Fibroblast of skin of scalp (primary cell): ENCODE measurements at regions not wholly inside any gene's neighbourhood (a gene's known extent, or its start where the extent isn't known, plus 50 kb on each side); places are given as distances from the start of the nearest gene placed in this dataset.
"Not testable (repeated sequence)": the region's sequence is repeated elsewhere in the genome, so short reads cannot be mapped to it uniquely, and the experiment has no call there.

ENCODE experiments used
- DNase-seq: peaks from one replicate; pipeline ENCODE4 v3.0.0-alpha.2; 2013

DNA sequence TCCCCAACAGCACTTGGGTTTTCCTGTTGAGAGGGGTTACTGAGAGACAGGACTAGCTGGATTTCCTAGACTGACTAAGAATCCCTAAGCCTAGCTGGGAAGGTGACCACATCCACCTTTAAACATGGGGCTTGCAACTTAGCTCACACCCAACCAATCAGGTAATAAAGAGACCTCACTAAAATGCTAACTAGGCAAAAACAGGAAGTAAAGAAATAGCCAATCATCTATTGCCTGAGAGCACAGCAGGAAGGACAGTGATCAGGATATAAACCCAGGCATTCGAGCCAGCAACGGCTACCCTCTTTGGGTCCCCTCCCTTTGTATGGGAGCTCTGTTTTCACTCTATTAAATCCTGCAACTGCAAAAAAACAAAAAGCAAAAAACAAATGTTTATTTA lies 144.7 kb upstream of the ATP5MC3 start:
- DNase-seq, result not testable (repeated sequence)

- no peak for DNase-seq
Measured at GRCh38 chr2:175323162-175323561, 141.7 kb upstream of the ATP5MC3 start.

GRCh38 chr2:175318542-175318941 lies 137.0 kb upstream of the ATP5MC3 start:
- no peak for DNase-seq

DNA sequence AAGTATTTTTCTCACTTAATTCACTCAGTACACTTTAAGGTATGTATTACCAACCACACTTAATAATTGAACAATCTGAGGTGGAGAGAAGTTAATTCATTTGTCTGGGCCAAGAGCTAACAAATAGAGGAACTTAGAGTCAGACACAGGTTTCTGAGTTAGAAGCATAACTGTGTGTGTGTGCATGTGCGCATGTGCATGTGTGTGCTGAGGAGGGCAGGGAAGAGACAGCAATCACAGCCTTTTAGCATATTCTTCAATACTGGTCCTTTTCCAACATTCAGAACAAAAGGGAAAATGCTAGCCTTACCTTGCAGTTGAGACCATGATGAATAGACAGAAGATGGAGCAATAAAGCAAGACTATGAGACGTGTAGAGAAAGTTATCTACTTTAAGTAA lies 136.2 kb upstream of the ATP5MC3 start:
- DNase-seq, result no peak

- DNase-seq, result no peak
Measured at GRCh38 chr2:175312137-175312536, 130.6 kb upstream of the ATP5MC3 start.

- DNase-seq, result no peak
Measured at GRCh38 chr2:175310813-175311504, 129.4 kb upstream of the ATP5MC3 start.

GRCh38 chr2:175309799-175310198 lies 128.3 kb upstream of the ATP5MC3 start:
- peak; percentile 6 for DNase-seq

GRCh38 chr2:175308005-175308404 lies 126.5 kb upstream of the ATP5MC3 start:
- DNase-seq, result no peak

- DNase-seq, result no peak
Measured at GRCh38 chr2:175304541-175304940, 123.0 kb upstream of the ATP5MC3 start.

- DNase-seq, result no peak
Measured at GRCh38 chr2:175293776-175294175, 112.3 kb upstream of the ATP5MC3 start.

DNA sequence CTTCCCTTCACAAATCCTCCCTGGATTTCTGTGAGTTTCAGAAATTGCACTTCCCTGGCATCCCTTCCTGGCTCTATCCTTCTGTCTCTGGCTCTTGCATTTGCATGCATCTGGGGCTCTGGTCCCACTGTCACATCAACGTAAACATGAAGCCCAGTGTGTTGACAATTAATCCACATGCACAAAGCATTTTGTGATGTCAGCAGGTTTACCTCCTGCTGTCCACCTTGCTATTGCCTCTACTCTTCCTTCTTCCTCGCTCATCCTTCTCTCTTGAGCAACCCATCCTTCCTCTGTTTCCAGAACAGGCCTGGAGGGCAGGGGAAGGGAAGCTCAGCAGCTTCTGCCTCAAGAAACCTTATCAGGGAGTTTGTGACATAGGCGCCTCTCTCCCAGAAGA lies 111.7 kb upstream of the ATP5MC3 start:
- no peak for DNase-seq

- no peak for DNase-seq
Measured at GRCh38 chr2:175282886-175283285, 101.4 kb upstream of the ATP5MC3 start.

- peak; percentile 44 for DNase-seq
Measured at GRCh38 chr2:175282300-175282699, 100.8 kb upstream of the ATP5MC3 start.

GRCh38 chr2:175277772-175278171 lies 96.3 kb upstream of the ATP5MC3 start:
- DNase-seq, result no peak

DNA sequence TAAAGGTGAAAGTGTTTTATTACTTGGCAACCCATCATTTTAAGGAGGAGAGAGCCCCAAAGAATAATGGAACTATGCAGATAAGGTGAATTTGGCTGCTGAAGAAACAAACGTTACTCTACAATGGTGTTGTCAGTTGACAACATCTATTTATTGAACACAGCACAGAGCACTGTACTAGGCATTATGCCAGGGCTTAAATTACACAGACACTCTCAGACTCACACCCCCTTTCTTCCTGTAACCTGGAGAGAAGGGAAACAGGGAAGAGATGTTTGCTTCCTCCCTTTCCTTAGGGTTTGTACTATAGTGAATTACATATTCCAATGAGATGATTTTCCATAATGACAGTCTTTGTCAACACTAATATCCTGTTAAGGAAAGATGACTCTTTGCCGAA lies 94.0 kb upstream of the ATP5MC3 start:
- DNase-seq, result no peak

- no peak for DNase-seq
Measured at GRCh38 chr2:175259164-175259563, 77.7 kb upstream of the ATP5MC3 start.

DNA sequence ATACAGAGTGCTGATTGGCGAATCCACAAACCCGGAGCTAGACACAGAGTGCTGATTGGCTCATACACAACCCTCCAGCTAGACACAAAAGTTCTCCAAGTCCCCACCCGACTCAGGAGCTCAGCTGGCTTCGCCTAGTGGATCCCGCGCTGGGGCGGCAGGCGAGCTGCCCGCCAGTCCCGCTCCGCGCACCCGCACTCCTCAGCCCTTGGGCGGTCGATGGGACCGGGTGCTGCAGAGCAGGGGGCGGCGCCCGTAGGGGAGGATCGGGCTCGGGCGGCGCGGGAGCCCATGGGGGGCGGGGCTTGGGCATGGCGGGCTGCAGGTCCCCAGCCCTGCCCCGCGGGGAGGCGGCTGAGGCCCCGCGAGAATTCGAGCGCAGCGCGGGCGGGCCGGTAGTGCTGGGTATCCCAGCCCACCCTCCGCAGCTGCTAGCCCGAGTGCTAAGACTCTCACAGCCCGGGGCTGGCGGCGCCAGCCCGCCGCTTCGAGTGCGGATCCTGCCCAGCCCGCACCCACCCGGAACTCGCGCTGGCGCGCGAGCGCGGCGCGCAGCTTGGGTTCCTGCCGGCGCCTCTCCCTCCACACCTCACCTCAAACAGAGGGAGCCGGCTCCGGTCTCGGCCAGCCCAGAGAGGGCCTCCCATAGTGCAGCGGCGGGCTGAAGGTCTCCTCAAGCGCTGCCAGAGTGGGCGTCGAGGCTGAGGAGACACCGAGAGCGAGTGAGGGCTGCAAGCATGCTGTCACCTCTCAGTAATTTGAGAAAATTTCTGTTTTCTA lies 75.5 kb upstream of the ATP5MC3 start:
- DNase-seq, result no peak

- DNase-seq, result not testable (repeated sequence)
Measured at GRCh38 chr2:175256391-175256790, 74.9 kb upstream of the ATP5MC3 start.

DNA sequence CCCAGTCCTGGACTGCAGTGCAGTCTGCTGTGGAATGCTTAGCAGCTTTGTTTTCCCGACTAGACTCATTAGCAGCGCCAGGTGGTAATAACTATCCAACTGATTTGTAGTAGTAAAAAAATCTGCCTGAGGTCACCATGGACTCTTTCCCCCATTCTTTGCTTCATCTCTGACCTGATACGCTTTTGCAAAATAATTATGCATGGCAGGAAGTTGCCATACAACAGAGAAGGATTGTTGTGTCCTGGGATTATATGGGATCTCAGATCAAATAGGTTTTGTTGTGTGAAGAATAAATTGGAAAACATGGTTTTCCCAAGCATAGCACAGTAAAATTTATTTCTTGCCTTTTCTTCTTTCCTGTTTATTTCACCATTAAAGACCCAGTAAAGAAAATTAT lies 72.4 kb upstream of the ATP5MC3 start:
- no peak for DNase-seq

- DNase-seq, result peak; percentile 39
Measured at GRCh38 chr2:175251425-175252041, 70.0 kb upstream of the ATP5MC3 start.

- DNase-seq, result no peak
Measured at GRCh38 chr2:175247159-175247558, 65.6 kb upstream of the ATP5MC3 start.

DNA sequence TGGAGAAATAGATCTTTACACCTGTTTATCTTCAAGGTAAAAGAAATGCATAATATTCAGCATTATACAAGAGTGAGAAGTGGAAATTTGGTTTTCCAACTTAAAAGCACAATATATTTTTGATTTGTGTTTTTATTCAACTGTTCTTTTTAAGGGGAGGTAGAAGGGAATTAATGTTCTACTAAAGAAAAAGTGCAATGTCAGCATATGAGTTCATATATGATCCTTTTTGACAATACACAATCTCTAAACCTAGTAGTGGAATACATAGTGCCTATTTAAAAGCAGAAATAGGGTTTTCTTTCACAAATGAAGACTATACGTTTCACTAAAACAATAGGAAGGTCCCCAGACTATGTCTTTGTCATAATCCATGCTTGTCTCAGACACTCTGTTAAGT lies 63.2 kb upstream of the ATP5MC3 start:
- no peak for DNase-seq

DNA sequence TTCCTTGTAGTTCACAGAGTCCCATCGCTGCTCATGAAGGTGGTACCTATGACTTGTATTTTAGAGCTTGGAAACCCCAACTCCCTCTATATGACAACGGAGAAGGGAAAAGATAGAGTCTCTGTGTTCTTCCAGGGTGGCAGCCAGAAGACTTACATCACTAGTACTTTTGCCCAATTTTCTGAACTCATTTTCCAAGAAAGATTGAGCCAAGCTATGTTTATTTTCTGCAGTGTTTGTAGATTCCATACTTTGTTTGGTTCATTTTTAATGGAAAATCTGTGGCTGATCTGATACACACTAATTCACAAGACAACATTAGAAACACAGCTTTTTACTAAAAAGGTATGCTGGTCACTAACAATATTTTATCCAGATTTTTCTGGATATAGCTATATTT lies 60.2 kb upstream of the ATP5MC3 start:
- no peak for DNase-seq

- not testable (repeated sequence) for DNase-seq
Measured at GRCh38 chr2:175240033-175240432, 58.5 kb upstream of the ATP5MC3 start.
